Neural cell (in vitro differentiated cells): ENCODE measurements at regions not wholly inside any gene's neighbourhood (a gene's known extent, or its start where the extent isn't known, plus 50 kb on each side); places are given as distances from the start of the nearest gene placed in this dataset.

ENCODE experiments used
- H2AFZ ChIP-seq: fragments of 200-600, 300-800 bp; sonication (generic), shearing (Covaris generic); 2 replicates; pipeline ENCODE4 v1.6.0; 2014; ENCODE audit warnings: low read depth, mild to moderate bottlenecking, antibody characterized with exemption, low read length, moderate library complexity
- H3F3A ChIP-seq: fragments of 200-600 bp; shearing (Covaris generic); 2 replicates; pipeline ENCODE4 v1.6.1; 2016; ENCODE audit warnings: mild to moderate bottlenecking, moderate library complexity, mixed read lengths, antibody characterized with exemption, low read length; ENCODE audit not compliant: insufficient read depth, poor library complexity, severe bottlenecking
- H3K27ac ChIP-seq: fragments of 200-600, 300-800 bp; sonication (generic), shearing (Covaris generic); 2 replicates; pipeline ENCODE4 v1.5.1; 2014; ENCODE audit warnings: mild to moderate bottlenecking, low read length, moderate library complexity
- H3K27me3 ChIP-seq: fragments of 300-800, 200-600 bp; sonication (generic), shearing (Covaris generic); 2 replicates; pipeline ENCODE4 v1.6.0; 2014; ENCODE audit warnings: mild to moderate bottlenecking, low read depth, low read length, moderate library complexity; ENCODE audit not compliant: insufficient read depth
- H3K36me3 ChIP-seq: fragments of 300-800, 200-600 bp; sonication (generic), shearing (Covaris generic); 2 replicates; pipeline ENCODE4 v1.5.1; 2014; ENCODE audit warnings: mild to moderate bottlenecking, antibody characterized with exemption, low read length, moderate library complexity; ENCODE audit not compliant: insufficient read depth
- H3K4me2 ChIP-seq: fragments of 300-800, 200-600 bp; sonication (generic), shearing (Covaris generic); 2 replicates; pipeline ENCODE4 v1.6.0; 2014; ENCODE audit warnings: mild to moderate bottlenecking, low read length
- H3K4me3 ChIP-seq: fragments of 300-800, 200-600 bp; sonication (generic), shearing (Covaris generic); 2 replicates; pipeline ENCODE4 v1.5.1; 2014; ENCODE audit warnings: mild to moderate bottlenecking, low read length, moderate library complexity
- H3K79me2 ChIP-seq: fragments of 200-600 bp; shearing (Covaris generic); replicated peaks from 2 replicates; pipeline ENCODE4 v1.6.0; 2014; ENCODE audit warnings: mild to moderate bottlenecking, low read length, moderate library complexity; ENCODE audit not compliant: insufficient read depth
- H3K9ac ChIP-seq: fragments of 300-800, 200-600 bp; sonication (generic), shearing (Covaris generic); 2 replicates; pipeline ENCODE4 v1.6.1; 2016; ENCODE audit warnings: mild to moderate bottlenecking, low read length, mixed read lengths
- H3K9me2 ChIP-seq: fragments of 200-600 bp; shearing (Covaris generic); 2 replicates; pipeline ENCODE4 v1.6.1; 2016; ENCODE audit warnings: mild to moderate bottlenecking, low read length, mixed read lengths; ENCODE audit not compliant: insufficient read depth
- H3K9me3 ChIP-seq: fragments of 200-600, 300-800 bp; sonication (generic), shearing (Covaris generic); 2 replicates; pipeline ENCODE4 v1.6.1; 2016; ENCODE audit warnings: mild to moderate bottlenecking, mixed run types, low read length, moderate library complexity, mixed read lengths
- H4K20me1 ChIP-seq: fragments of 200-600 bp; shearing (Covaris generic); 2 replicates; pipeline ENCODE4 v1.6.1; 2016; ENCODE audit warnings: mild to moderate bottlenecking, mixed run types; ENCODE audit not compliant: insufficient read depth
- CTCF ChIP-seq: fragments of 450-650 bp; IDR thresholded peaks from 2 replicates; pipeline ENCODE4 v1.5.1; 2014; ENCODE audit warnings: antibody characterized with exemption, mild to moderate bottlenecking, moderate library complexity; ENCODE audit not compliant: poor library complexity, severe bottlenecking
- EP300 ChIP-seq: fragments of 450-650 bp; conservative IDR thresholded peaks from 2 replicates; pipeline ENCODE4 v1.6.1; 2014; ENCODE audit warnings: antibody characterized with exemption, mild to moderate bottlenecking, moderate library complexity; ENCODE audit not compliant: poor library complexity, severe bottlenecking
- EZH2 ChIP-seq: fragments of 200-600, 300-800 bp; shearing (Covaris generic), sonication (generic); IDR thresholded peaks from 2 replicates; pipeline ENCODE4 v1.6.1; 2014; ENCODE audit warnings: antibody characterized with exemption, low read length, borderline replicate concordance, mild to moderate bottlenecking; ENCODE audit not compliant: insufficient read depth, poor library complexity, severe bottlenecking
- MXI1 ChIP-seq: fragments of 450-650 bp; conservative IDR thresholded peaks from 2 replicates; pipeline ENCODE4 v1.6.1; 2014; ENCODE audit warnings: antibody characterized with exemption, mild to moderate bottlenecking; ENCODE audit not compliant: poor library complexity, severe bottlenecking
- POLR2AphosphoS5 ChIP-seq: IDR thresholded peaks from 2 replicates; pipeline ENCODE4 v1.6.1; 2012
- RAD21 ChIP-seq: fragments of 450-650 bp; conservative IDR thresholded peaks from 2 replicates; pipeline ENCODE4 v1.6.1; 2014; ENCODE audit warnings: antibody characterized with exemption, mild to moderate bottlenecking, moderate library complexity
- REST ChIP-seq: IDR thresholded peaks from 2 replicates; pipeline ENCODE4 v1.6.1; 2012; ENCODE audit warnings: borderline replicate concordance
- SMC3 ChIP-seq: fragments of 450-650 bp; conservative IDR thresholded peaks from 2 replicates; pipeline ENCODE4 v1.6.1; 2014; ENCODE audit warnings: antibody characterized with exemption, mild to moderate bottlenecking, moderate library complexity; ENCODE audit not compliant: poor library complexity
- TAF1 ChIP-seq: IDR thresholded peaks from 2 replicates; pipeline ENCODE4 v1.6.1; 2012; ENCODE audit warnings: low read depth

DNA sequence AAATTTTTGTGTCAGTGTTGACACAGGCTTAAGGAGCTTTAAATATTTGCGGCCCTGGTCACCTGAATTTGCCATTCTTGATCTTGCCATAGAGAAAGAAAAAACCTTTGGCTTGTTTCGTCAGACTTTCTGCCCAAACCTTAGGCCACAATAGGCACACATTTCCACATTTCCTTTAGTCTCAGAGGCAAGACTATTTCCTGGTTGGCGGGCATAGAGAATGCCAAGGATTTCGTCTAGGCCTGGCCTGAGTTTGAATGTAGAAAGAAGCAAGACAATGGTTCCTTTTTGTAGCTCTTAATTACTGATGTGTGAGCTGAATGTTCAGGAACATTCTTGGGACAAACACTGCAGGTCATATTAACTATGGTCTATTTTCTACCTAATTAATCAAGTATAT lies 108.1 kb downstream of the TRMT11 start:
- Histone ChIP-seq H3K79me2 (no peaks in the 10 kb centered on the region), H3K9ac (no peak overlapping the region), H4K20me1 (no peaks in the 10 kb centered on the region), H2AFZ (no peak overlapping the region), H3K27ac (no peak overlapping the region), H3K9me3 (no peaks in the 10 kb centered on the region), H3K9me2 (no peaks in the 10 kb centered on the region), H3K4me3 (no peak overlapping the region), H3K4me2 (no peak overlapping the region), H3K27me3 (no peaks in the 10 kb centered on the region), H3F3A (no peaks in the 10 kb centered on the region), H3K36me3 (no peaks in the 10 kb centered on the region)
- TF ChIP-seq POLR2AphosphoS5 = no peak

- H3K4me3 ChIP-seq = no peak overlapping the region
- no peak overlapping the region for H3K4me2 ChIP-seq
- H3K9ac ChIP-seq = no peak overlapping the region
- no peaks in the 10 kb centered on the region for H3K36me3 ChIP-seq
- no peaks in the 10 kb centered on the region for H3K9me2 ChIP-seq
- H4K20me1 ChIP-seq = no peaks in the 10 kb centered on the region
- no peak overlapping the region for H2AFZ ChIP-seq
- TF ChIP-seq MXI1 (no peak), SMC3 (no peak), CTCF (no peak), RAD21 (no peak), EP300 (no peak)
- H3K9me3 ChIP-seq = no peaks in the 10 kb centered on the region
- no peaks in the 10 kb centered on the region for H3K79me2 ChIP-seq
- H3F3A ChIP-seq = no peaks in the 10 kb centered on the region
- H3K27ac ChIP-seq = no peak overlapping the region
- no peaks in the 10 kb centered on the region for H3K27me3 ChIP-seq
These were observed 114.0 kb downstream of the TRMT11 start for GRCh38 chr6:126100386-126100785.

DNA sequence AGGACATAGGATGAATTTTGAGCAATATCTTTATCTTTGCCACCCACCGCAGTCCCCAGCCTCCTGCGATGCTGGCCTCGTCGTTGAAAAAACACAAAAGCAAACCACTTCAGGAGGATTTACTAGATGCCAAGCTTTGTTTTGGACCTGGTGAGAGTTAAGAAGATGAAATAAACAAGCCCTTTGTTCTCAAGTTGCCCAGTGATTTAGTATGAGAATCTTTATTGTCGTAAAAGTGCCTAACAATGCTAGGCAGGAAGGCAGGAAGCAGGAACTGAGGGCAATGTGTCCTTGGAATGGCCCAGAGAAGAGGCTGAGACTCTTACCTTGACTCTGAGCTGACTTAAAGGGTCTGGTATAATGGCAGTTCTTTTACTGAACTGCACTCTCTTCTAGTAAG lies 116.0 kb downstream of the TRMT11 start:
- no peaks in the 10 kb centered on the region for H3K9me3 ChIP-seq
- H3K9ac ChIP-seq = no peak overlapping the region
- no peaks in the 10 kb centered on the region for H3K9me2 ChIP-seq
- no peaks in the 10 kb centered on the region for H3F3A ChIP-seq
- no peak for TF ChIP-seq MXI1
- TF ChIP-seq SMC3 = no peak
- TF ChIP-seq REST = no peak
- no peak for TF ChIP-seq TAF1
- TF ChIP-seq CTCF = no peak
- no peak for TF ChIP-seq RAD21
- TF ChIP-seq POLR2AphosphoS5 = no peak
- no peak for TF ChIP-seq EP300
- no peak for TF ChIP-seq EZH2
- H3K4me2 ChIP-seq = no peak overlapping the region
- H2AFZ ChIP-seq = no peak overlapping the region
- H3K4me3 ChIP-seq = no peak overlapping the region
- H4K20me1 ChIP-seq = no peaks in the 10 kb centered on the region
- no peaks in the 10 kb centered on the region for H3K36me3 ChIP-seq
- H3K27me3 ChIP-seq = no peaks in the 10 kb centered on the region
- no peaks in the 10 kb centered on the region for H3K79me2 ChIP-seq
- H3K27ac ChIP-seq = no peak overlapping the region
